ENCODE measurements at regions not wholly inside any gene's neighbourhood (a gene's known extent, or its start where the extent isn't known, plus 50 kb on each side); places are given as distances from the start of the nearest gene placed in this dataset.

GRCh38 chr3:16797831-16798230 lies 86.9 kb upstream of the PLCL2 start:
- Mint-ChIP-seq H3K9me3 (no peaks in the 10 kb centered on the region; the same call in 2 of the 3 replicates), H3K36me3 (ENCODE audit: low read depth) (peaks cover 3% of the 10 kb centered on the region; the same call in 1 of the 3 replicates), H3K4me3 (no peak overlapping the region), H3K4me1 (peaks cover 29% of the 10 kb centered on the region), H3K27me3 (ENCODE audit: insufficient read depth, low read depth, poor library complexity) (no peaks in the 10 kb centered on the region), H3K27ac (no peak overlapping the region)
- ATAC-seq (no peak), DNase-seq (ENCODE audit: low spot score) (no peak)
- H3K4me3 ChIP-seq, result no peak overlapping the region
- H3K4me1 ChIP-seq (ENCODE audit: insufficient read depth), result peaks cover 30% of the 10 kb centered on the region
- H3K27ac ChIP-seq (ENCODE audit: low read depth), result no peak overlapping the region
- peaks cover 11% of the 10 kb centered on the region; the same call in 1 of the 2 replicates for H3K9me2 ChIP-seq (ENCODE audit: insufficient read depth)
- no peaks in the 10 kb centered on the region for H3K27me3 ChIP-seq (ENCODE audit: insufficient read depth)
- H3F3A ChIP-seq (replicated peaks; ENCODE audit: low read depth), result no peaks in the 10 kb centered on the region
- TF ChIP-seq ZNF331 (CRISPR knock-in tag; IDR thresholded peaks at IDR 0.05; ENCODE audit: low read depth) (no peak), REST (IDR thresholded peaks at IDR 0.05; ENCODE audit: unreplicated experiment) (no peak), CREB1 (CRISPR knock-in tag; IDR thresholded peaks at IDR 0.05; ENCODE audit: low read depth) (no peak), ZNF462 (CRISPR knock-in tag; IDR thresholded peaks at IDR 0.05) (no peak), ZNF114 (CRISPR knock-in tag; IDR thresholded peaks at IDR 0.05) (no peak), EZH2 (IDR thresholded peaks at IDR 0.05; ENCODE audit: low read depth, unreplicated experiment) (no peak), CTCF (conservative IDR thresholded peaks at IDR 0.05; ENCODE audit: low read depth in 2 of 2) (no peak)
- no peaks in the 10 kb centered on the region for H3K36me3 ChIP-seq (ENCODE audit: insufficient read depth)
- H2AFZ ChIP-seq, result no peak overlapping the region
- H3K79me2 ChIP-seq (replicated peaks; ENCODE audit: insufficient read depth), result no peaks in the 10 kb centered on the region
- no peaks in the 10 kb centered on the region for H4K20me1 ChIP-seq (replicated peaks; ENCODE audit: insufficient read depth)
- no peak overlapping the region for H3K4me2 ChIP-seq

Measured in GM23338 (cell line).